Lung (tissue), 11 donors: ENCODE measurements at regions not wholly inside any gene's neighbourhood (a gene's known extent, or its start where the extent isn't known, plus 50 kb on each side); places are given as distances from the start of the nearest gene placed in this dataset.

Experiments
- ATAC-seq: fragments of 200-7000 bp; cut with Tn5 transposase; one replicate; pipeline ENCODE4 v1.9.1; 2020; ENCODE audit warnings: moderate number of reproducible peaks; ENCODE audit not compliant: insufficient read depth, low FRiP score
- DNase-seq, 3 donors: peaks; one replicate each; pipeline ENCODE4 v3.0.0-alpha.2; 2013 to 2017
- H3K27ac ChIP-seq, 2 donors: one replicate each; pipeline ENCODE4 v1.5.1; 2013; ENCODE audit warnings: mild to moderate bottlenecking in 2 of 2, moderate library complexity in 2 of 2, control low read depth in 1 of 2, inconsistent platforms in 1 of 2, low read depth in 1 of 2, low read length in 1 of 2
- H3K27me3 ChIP-seq, 3 donors: one replicate each; pipeline ENCODE4 v1.5.1; 2013; ENCODE audit warnings: low read length in 2 of 3; ENCODE audit not compliant: control insufficient read depth in 3 of 3, insufficient read depth in 3 of 3
- H3K36me3 ChIP-seq, 4 donors: one replicate each; pipeline ENCODE4 v1.5.1; 2013; ENCODE audit warnings: low read length in 4 of 4, mild to moderate bottlenecking in 1 of 4, moderate library complexity in 1 of 4; ENCODE audit not compliant: control insufficient read depth in 4 of 4, insufficient read depth in 4 of 4
- H3K4me1 ChIP-seq, 5 donors: one replicate each; pipeline ENCODE4 v1.5.1; 2013; ENCODE audit warnings: low read length in 5 of 5, mild to moderate bottlenecking in 2 of 5, moderate library complexity in 1 of 5; ENCODE audit not compliant: control insufficient read depth in 5 of 5, insufficient read depth in 5 of 5
- H3K4me3 ChIP-seq: one replicate; pipeline ENCODE4 v1.5.1; 2013; ENCODE audit warnings: mild to moderate bottlenecking, control low read depth, moderate library complexity
- H3K9ac ChIP-seq, 2 donors: one replicate each; pipeline ENCODE4 v1.5.1; 2013; ENCODE audit warnings: low read length in 2 of 2, control low read depth in 1 of 2; ENCODE audit not compliant: insufficient read depth in 1 of 2
- H3K9me3 ChIP-seq, 4 donors: one replicate each; pipeline ENCODE4 v1.5.1; 2013; ENCODE audit warnings: low read length in 3 of 4, mild to moderate bottlenecking in 1 of 4, moderate library complexity in 1 of 4; ENCODE audit not compliant: control insufficient read depth in 4 of 4, insufficient read depth in 3 of 4
- WGBS, 2 donors: extraction: QIAGEN DNeasy Blood & Tissue Kit; methylation state at CpG; one replicate each; pipeline ENCODE4 v1.1.7; 2013; 5-methylcytosine and 5-hydroxymethylcytosine counted together
- TF ChIP-seq, protein P1 (sequence below): IDR thresholded peaks from 2 replicates; pipeline ENCODE4 v1.5.1; 2012; ENCODE audit warnings: mild to moderate bottlenecking; ENCODE audit errors: control extremely low read depth, extremely low read depth
- donor health status: control.
- donor health status: control.
- donor health status: Bipolar disorder and iron deficiency.
- donor health status: healthy.
- donor health status: DM: yes; HTN: yes; CAD: no.

DNA sequence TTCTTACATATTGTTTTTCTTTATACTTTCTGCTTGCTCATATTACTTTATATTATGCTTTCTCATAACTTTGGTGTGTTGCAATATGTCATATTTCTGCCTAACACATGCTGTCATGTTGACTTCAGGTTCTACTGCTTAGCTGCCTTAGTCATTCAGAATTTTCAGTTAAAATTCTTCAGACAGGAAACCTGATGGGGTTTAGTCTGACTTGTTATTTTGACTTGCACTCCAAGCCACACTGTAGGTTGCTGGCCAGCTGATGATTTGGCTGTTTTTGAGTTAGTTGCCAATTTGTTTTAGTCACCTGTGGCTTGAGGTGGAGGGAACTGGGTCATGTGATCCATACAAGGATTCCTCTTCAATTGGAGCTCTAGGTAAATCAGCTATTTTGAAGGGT lies 315.4 kb downstream of the MAP2K6 start:
- no peaks in the 10 kb centered on the region for H3K27me3 ChIP-seq
- no peak overlapping the region for H3K4me3 ChIP-seq
- ATAC-seq = no peak
- no peaks in the 10 kb centered on the region for H3K36me3 ChIP-seq
- no peaks in the 10 kb centered on the region for H3K9me3 ChIP-seq
- no peak for DNase-seq
- no peak overlapping the region for H3K9ac ChIP-seq
- no peak overlapping the region for H3K27ac ChIP-seq
- H3K4me1 ChIP-seq = peaks cover 0 to 22% (median 9%) of the 10 kb centered on the region in 5 donors
- TF ChIP-seq, protein P1, sequence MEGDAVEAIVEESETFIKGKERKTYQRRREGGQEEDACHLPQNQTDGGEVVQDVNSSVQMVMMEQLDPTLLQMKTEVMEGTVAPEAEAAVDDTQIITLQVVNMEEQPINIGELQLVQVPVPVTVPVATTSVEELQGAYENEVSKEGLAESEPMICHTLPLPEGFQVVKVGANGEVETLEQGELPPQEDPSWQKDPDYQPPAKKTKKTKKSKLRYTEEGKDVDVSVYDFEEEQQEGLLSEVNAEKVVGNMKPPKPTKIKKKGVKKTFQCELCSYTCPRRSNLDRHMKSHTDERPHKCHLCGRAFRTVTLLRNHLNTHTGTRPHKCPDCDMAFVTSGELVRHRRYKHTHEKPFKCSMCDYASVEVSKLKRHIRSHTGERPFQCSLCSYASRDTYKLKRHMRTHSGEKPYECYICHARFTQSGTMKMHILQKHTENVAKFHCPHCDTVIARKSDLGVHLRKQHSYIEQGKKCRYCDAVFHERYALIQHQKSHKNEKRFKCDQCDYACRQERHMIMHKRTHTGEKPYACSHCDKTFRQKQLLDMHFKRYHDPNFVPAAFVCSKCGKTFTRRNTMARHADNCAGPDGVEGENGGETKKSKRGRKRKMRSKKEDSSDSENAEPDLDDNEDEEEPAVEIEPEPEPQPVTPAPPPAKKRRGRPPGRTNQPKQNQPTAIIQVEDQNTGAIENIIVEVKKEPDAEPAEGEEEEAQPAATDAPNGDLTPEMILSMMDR = no peak

DNA sequence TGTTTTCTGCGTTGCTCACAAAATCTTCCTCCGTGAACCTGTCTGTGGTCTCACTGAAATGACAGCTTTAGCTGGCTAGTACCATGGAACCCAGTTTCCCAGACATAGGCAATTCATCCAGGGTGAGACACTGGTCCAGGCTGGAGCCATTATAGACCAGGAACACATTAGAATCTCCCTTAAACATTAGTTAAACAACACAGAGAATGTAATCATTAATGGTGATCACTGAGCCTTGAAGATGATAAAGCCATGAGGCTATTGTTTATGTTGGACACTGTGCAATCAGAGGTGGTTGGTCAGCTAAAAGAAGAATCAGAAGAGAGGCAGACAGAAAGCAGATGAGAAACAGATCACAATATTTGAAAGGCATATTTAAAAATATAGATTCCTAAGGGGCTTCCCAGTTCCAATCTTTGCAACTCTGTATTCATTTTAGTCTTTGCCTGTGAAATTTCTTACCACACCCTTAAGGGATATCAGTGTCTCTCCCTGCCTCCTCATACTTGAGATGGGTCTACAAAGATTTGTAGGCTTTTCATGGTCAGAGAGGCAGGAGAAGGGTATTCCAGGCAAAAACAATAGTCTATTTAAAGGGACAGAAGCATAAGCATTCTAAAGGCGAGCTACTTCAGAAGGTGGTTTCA lies 317.9 kb downstream of the MAP2K6 start:
- DNase-seq = no peak
- no peak overlapping the region for H3K27ac ChIP-seq
- no peaks in the 10 kb centered on the region for H3K27me3 ChIP-seq
- H3K36me3 ChIP-seq = no peaks in the 10 kb centered on the region
- H3K4me1 ChIP-seq = peaks cover 0 to 22% (median 9%) of the 10 kb centered on the region in 5 donors
- TF ChIP-seq, protein P1 = no peak
- 83% methylated on average over 3 of the region's 3 CpGs for WGBS, 2 donors
- H3K9ac ChIP-seq = no peak overlapping the region
- ATAC-seq = no peak
- no peak overlapping the region for H3K4me3 ChIP-seq
- peaks cover 0 to 4% (median 0%) of the 10 kb centered on the region in 4 donors for H3K9me3 ChIP-seq

DNA sequence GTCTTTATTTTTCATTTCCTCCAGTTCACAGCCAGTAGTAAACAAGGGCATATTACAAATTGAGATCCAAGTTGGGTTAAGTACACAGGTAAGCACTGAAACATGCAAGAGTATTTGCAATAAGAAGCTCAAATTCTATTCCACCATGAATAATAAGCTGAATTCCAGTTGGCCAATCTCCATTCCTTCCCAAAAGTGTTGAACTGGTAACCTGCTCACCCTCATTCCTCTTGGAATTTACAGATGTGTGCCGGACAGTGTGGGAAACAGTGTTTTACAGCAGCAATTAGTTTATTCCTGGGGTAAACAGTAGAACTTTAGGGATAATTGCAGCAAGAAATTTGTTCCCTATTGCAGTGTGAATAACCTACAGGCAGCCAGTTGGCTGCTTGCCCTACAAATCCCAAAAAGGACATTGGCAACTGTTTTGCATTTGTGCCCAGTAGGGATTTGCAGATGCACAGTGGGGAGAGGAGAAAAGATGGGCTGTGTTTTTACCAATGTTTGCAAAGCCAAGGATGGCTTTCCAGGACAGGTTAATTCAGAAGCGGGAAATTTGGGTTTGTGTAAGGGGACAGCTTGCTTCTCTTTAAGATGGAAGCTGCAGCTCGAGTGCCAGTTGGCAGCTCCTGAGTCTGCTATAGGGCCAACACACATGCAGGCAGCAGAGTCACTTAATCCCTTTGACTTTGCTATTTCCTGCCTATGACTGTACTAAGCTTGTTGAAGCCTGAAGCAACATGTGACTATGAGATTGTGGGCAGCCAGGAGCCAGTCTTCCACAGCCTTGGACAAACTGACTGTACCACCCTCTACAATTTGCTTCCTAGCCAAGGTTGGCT lies 318.9 kb downstream of the MAP2K6 start:
- H3K9me3 ChIP-seq = peaks cover 0 to 4% (median 0%) of the 10 kb centered on the region in 4 donors
- DNase-seq = peak; percentile 53 to 86 (median 65)
- H3K9ac ChIP-seq = no peak overlapping the region
- H3K36me3 ChIP-seq = no peaks in the 10 kb centered on the region
- no peaks in the 10 kb centered on the region for H3K27me3 ChIP-seq
- H3K27ac ChIP-seq = peak overlapping the region in 1 of 2 donors; percentile 26
- H3K4me3 ChIP-seq = no peak overlapping the region
- TF ChIP-seq, protein P1 = no peak
- peaks cover 0 to 22% (median 9%) of the 10 kb centered on the region in 5 donors for H3K4me1 ChIP-seq
- no peak for ATAC-seq
- WGBS, 2 donors = 73% methylated on average over 3 of the region's 3 CpGs
